ENCODE measurements at regions not wholly inside any gene's neighbourhood (a gene's known extent, or its start where the extent isn't known, plus 50 kb on each side); places are given as distances from the start of the nearest gene placed in this dataset.

DNA sequence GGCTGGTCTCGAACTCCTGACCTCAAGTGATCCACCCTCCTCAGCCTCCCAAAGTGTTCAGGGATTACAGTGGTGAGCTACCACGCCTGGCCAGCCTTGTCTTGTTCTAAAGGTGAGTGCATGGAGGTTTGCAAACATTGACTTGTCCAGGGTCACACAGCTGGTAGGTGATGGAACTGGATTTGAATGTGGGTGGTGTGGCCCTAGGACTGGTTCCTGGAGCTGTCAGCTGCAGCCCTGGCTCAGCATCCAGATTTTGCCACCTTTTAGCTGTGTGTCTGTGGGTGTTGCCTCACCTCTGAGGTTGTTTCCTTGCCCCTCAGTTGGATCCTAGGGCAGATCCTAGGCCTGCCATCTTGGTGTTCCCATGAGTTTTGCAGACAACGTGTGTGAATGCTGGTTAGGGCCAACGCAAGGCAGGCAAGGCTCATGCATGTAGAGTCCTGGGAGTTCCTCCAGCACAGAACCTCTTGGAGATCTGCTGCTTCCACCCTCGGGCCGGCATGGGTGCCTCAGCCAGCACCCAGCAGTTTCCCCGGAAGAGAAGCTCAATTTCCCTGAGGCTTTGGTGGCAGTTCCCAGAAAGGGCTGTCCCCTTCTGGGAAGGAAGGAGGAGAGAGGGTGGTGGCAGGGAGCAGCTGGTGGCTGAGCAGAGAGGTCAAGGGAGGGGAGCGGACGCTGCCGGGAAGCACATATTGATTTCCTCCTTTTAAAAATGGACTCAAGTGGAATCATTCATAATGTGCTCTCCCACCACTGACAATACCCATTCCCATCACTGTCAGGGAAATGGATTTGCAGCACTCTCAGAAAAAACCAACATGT is 127.6 kb upstream of the HS6ST1 start:
- in situ Hi-C loops (cut with HindIII; ENCODE audit: low sequenced_read_pairs), result no loop called here
- DNase-seq (ENCODE audit: low read depth, low spot score), result no peak
- H3K4me3 ChIP-seq (ENCODE audit: low read depth, low read length), result no peak overlapping the region
- TF ChIP-seq, protein P1, sequence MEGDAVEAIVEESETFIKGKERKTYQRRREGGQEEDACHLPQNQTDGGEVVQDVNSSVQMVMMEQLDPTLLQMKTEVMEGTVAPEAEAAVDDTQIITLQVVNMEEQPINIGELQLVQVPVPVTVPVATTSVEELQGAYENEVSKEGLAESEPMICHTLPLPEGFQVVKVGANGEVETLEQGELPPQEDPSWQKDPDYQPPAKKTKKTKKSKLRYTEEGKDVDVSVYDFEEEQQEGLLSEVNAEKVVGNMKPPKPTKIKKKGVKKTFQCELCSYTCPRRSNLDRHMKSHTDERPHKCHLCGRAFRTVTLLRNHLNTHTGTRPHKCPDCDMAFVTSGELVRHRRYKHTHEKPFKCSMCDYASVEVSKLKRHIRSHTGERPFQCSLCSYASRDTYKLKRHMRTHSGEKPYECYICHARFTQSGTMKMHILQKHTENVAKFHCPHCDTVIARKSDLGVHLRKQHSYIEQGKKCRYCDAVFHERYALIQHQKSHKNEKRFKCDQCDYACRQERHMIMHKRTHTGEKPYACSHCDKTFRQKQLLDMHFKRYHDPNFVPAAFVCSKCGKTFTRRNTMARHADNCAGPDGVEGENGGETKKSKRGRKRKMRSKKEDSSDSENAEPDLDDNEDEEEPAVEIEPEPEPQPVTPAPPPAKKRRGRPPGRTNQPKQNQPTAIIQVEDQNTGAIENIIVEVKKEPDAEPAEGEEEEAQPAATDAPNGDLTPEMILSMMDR (IDR thresholded peaks at IDR 0.05; ENCODE audit: low read depth, low read length), result no peak

DNA sequence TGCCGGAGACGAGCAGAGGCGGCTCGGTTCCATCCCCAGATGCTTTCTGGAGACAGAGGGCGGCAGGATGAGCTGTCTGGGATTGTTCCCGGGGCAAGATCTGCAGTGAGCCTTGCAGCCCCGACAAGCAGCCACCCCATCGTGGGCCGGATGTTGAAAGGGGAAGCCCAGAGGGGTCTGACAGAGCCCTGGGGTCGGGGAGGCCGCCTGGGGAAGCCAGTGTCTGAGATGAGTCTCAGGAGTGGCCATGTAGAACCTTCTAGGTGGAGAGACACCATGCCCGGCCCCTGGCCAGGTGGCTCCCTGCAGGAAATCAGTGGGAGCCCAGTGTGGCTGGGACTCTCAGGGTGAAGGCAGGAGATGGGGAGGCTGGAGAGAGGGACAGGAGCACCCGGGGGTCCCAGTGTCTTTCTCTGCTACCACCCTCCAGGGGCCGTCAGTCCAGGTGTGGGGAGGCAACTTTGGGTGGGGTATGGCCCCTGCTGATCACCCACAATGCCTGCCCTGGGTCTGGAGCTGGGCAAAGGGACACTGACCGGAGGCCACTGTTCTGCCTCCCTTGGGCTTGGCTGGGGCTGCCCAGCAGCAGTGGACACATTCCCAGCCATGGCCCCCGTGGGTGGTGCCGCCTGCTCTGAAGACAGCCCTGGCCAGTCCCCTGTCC is 128.3 kb upstream of the HS6ST1 start:
- DNase-seq (ENCODE audit: low read depth, low spot score), result no peak
- in situ Hi-C loops (cut with HindIII; ENCODE audit: low sequenced_read_pairs), result no loop called here
- TF ChIP-seq, protein P1 (IDR thresholded peaks at IDR 0.05; ENCODE audit: low read depth, low read length), result no peak
- H3K4me3 ChIP-seq (ENCODE audit: low read depth, low read length), result no peak overlapping the region

- in situ Hi-C loops (cut with HindIII; ENCODE audit: low sequenced_read_pairs), result no loop called here
- DNase-seq (ENCODE audit: low read depth, low spot score), result no peak
- no peak overlapping the region for H3K4me3 ChIP-seq (ENCODE audit: low read depth, low read length)
- TF ChIP-seq, protein P1 (IDR thresholded peaks at IDR 0.05; ENCODE audit: low read depth, low read length), result no peak
Measured at GRCh38 chr2:128447538-128447995, 128.9 kb upstream of the HS6ST1 start.

GRCh38 chr2:128448331-128449225 is 129.9 kb upstream of the HS6ST1 start:
- no peak overlapping the region for H3K4me3 ChIP-seq (ENCODE audit: low read depth, low read length)
- TF ChIP-seq, protein P1 (IDR thresholded peaks at IDR 0.05; ENCODE audit: low read depth, low read length), result no peak
- DNase-seq (ENCODE audit: low read depth, low spot score), result no peak
- in situ Hi-C loops (cut with HindIII; ENCODE audit: low sequenced_read_pairs), result no loop called here

DNA sequence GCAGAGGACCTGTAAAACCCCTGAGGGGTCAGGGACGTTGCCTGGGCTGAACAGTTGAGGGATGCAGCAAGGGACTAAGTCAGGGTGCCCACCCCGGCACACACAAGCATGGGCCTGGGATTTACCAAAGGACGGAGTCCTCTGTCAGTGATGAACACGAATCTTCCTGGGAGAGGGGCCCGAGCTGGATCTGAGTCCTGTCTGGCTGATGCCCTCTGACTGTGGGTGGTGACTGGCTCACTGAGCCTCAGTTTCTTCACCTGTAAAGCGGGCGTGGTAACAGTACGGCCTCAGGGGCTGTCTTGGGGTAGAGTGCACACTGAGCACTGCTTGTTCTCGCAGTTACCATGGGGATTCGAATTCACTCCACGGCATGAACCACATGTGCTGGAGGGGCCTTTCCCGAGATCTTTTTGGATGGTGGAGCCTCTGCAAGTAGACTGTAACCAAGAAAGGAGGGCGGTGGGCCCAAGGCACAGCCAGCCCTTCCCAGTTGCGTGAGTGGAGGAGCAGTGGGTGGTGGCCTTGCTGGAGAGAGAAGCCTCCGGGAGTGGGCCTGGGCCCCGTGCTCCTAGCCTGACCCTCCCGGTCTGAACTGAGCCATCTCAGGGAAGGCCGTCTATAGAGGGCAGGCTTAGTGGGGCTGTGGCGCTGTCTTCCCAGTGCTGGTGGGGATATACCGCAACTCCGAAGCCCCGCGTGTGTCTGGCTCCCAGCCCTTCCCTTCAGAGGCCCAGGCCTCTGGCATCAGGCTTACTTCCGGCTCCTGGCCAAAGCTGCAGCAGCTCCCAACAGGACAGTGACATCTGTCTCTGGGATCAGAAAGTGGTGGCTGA is 130.8 kb upstream of the HS6ST1 start:
- no peak for DNase-seq (ENCODE audit: low read depth, low spot score)
- TF ChIP-seq, protein P1 (IDR thresholded peaks at IDR 0.05; ENCODE audit: low read depth, low read length), result no peak
- in situ Hi-C loops (cut with HindIII; ENCODE audit: low sequenced_read_pairs), result no loop called here
- no peak overlapping the region for H3K4me3 ChIP-seq (ENCODE audit: low read depth, low read length)
